HT-29 (cell line): ENCODE measurements at regions not wholly inside any gene's neighbourhood (a gene's known extent, or its start where the extent isn't known, plus 50 kb on each side); places are given as distances from the start of the nearest gene placed in this dataset.

Source experiments
- DNase-seq: peaks from one replicate; pipeline ENCODE4 v3.0.0-alpha.2; 2015; ENCODE audit warnings: low spot score

- no peak for DNase-seq
Observed at GRCh38 chr10:1963341-1963740, 226.0 kb upstream of the ADARB2 start.

- DNase-seq: peak; percentile 12
Observed at GRCh38 chr10:1961989-1962388, 224.7 kb upstream of the ADARB2 start.

DNA sequence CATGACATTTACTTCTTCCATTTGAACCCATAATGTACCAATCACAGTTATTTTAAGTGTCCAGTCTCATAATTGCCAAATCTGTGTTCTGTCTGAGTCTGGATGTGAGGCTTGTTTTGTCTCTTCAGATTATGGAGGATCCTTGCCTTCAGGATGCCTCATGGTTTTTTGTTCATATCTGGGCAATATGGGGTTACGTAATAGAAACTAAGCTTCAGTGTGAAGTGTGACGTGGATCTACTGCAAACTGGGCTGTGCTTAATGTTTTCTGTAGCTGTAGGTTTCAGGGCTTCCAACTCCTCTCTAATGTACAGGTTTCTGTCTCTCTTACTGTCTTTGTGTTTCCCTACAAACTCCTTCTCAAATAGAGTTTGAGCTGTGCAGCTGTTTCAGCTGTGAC is 223.7 kb upstream of the ADARB2 start:
- DNase-seq: no peak

DNA sequence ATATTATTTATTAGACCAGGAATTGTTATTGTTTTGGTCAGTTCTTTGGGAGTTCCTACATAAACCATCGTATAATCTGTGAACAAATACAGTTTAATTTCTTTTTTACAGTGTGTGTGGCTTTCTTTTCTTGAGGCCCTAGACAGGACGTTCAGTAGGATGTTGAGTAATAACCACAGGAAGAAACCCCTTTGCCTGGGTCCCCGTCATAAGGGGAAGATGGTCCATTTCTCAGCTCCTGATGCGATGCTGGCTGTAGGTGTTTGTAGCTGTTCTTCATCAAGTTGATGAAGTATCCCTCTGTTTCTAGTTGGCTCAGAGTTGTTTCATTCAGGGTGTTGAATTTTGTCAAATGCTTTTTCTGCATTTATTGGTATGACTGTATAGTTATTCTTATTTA is 219.7 kb upstream of the ADARB2 start:
- DNase-seq: no peak

GRCh38 chr10:1954300-1954699 is 217.0 kb upstream of the ADARB2 start:
- DNase-seq: no peak

- no peak for DNase-seq
Observed at GRCh38 chr10:1952126-1953095, 215.1 kb upstream of the ADARB2 start.

GRCh38 chr10:1950803-1951495 is 213.6 kb upstream of the ADARB2 start:
- DNase-seq: no peak

GRCh38 chr10:1947464-1948003 is 210.2 kb upstream of the ADARB2 start:
- no peak for DNase-seq

- no peak for DNase-seq
Observed at GRCh38 chr10:1944487-1944886, 207.2 kb upstream of the ADARB2 start.

- DNase-seq: no peak
Observed at GRCh38 chr10:1942478-1942877, 205.2 kb upstream of the ADARB2 start.

- DNase-seq: no peak
Observed at GRCh38 chr10:1939016-1939415, 201.7 kb upstream of the ADARB2 start.

DNA sequence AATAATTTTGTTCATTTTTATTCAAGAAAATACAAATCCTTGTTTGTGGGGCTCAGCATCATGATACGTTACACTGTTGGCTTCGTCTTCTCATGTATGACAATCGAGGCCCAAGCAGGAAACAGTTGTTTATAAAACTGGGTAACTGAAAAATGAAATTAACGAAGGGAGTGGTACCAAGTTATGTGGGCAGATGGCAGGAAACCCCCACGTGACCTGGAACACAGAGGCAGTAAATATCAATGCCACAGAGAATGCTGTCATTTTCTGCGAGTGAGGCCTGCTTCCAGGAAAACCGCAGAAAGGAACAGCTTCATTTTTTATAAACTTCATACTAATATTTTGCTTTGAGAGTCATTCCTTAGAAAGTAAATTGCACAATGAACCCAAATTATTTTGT is 201.0 kb upstream of the ADARB2 start:
- no peak for DNase-seq

DNA sequence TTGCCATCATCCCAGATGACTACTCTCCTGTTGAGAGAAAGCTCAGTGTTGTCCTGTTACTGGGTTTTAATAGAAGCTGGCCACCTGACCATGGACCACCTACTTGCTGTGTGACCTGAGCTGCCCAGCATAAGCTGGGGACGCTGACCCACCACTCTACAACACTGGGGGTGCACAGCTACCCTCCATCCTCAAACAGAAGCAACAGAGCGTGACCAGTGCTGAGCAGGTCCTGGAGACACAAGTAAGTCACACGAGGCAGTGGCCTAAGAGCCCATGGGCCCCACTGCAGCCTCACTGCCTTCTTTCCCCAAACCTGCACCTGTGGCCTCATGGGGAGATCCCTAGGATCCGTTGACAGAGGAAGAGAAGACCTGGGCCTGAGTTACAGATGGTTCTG is 198.6 kb upstream of the ADARB2 start:
- DNase-seq: no peak

DNA sequence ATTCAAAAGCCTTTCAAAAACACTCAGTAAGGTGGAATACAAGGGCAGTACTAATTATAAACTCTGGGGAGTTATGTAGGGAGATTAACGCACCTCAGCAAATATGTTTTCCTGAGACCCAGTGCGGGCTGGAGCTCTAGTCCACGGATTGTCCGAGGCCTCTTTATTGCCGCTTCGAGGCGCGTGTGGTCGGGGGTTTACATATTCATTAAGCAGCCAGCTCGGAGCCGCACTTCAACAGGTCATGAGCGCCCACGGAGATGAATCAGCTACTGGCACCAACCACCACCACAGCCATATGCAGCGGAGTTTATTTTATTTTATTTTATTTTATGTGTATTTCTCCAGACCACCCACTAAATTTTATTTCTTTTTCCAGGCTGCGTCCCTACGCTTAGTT is 195.9 kb upstream of the ADARB2 start:
- DNase-seq: no peak

- DNase-seq: no peak
Observed at GRCh38 chr10:1932692-1933094, 195.4 kb upstream of the ADARB2 start.

- DNase-seq: no peak
Observed at GRCh38 chr10:1928606-1929005, 191.3 kb upstream of the ADARB2 start.

GRCh38 chr10:1923998-1924397 is 186.7 kb upstream of the ADARB2 start:
- DNase-seq: no peak

GRCh38 chr10:1923586-1923985 is 186.3 kb upstream of the ADARB2 start:
- DNase-seq: no peak

- no peak for DNase-seq
Observed at GRCh38 chr10:1920941-1921340, 183.6 kb upstream of the ADARB2 start.

- no peak for DNase-seq
Observed at GRCh38 chr10:1920127-1920526, 182.8 kb upstream of the ADARB2 start.

- DNase-seq: no peak
Observed at GRCh38 chr10:1911771-1912170, 174.4 kb upstream of the ADARB2 start.

- DNase-seq: no peak
Observed at GRCh38 chr10:1903982-1904381, 166.7 kb upstream of the ADARB2 start.

- DNase-seq: no peak
Observed at GRCh38 chr10:1896153-1896552, 158.8 kb upstream of the ADARB2 start.
